HUES48 (cell line): ENCODE measurements at regions not wholly inside any gene's neighbourhood (a gene's known extent, or its start where the extent isn't known, plus 50 kb on each side); places are given as distances from the start of the nearest gene placed in this dataset.

Experiments used
- H3K27ac ChIP-seq: one replicate; pipeline ENCODE4 v1.7.0; 2013; ENCODE audit warnings: low read depth, low read length, inconsistent platforms
- H3K27me3 ChIP-seq: 2 replicates; pipeline ENCODE4 v1.6.1; 2013; ENCODE audit warnings: mild to moderate bottlenecking, low read length; ENCODE audit not compliant: control insufficient read depth, insufficient read depth
- H3K36me3 ChIP-seq: 2 replicates; pipeline ENCODE4 v1.6.1; 2013; ENCODE audit warnings: low read length; ENCODE audit not compliant: control insufficient read depth, insufficient read depth
- H3K4me1 ChIP-seq: 2 replicates; pipeline ENCODE4 v1.6.1; 2013; ENCODE audit warnings: mild to moderate bottlenecking, low read length; ENCODE audit not compliant: control insufficient read depth, insufficient read depth
- H3K4me3 ChIP-seq: 2 replicates; pipeline ENCODE4 v1.5.1; 2013; ENCODE audit warnings: mild to moderate bottlenecking, low read depth, low read length
- H3K9ac ChIP-seq: 2 replicates; pipeline ENCODE4 v1.6.1; 2013; ENCODE audit warnings: mild to moderate bottlenecking, low read depth, low read length, moderate library complexity
- H3K9me3 ChIP-seq: 2 replicates; pipeline ENCODE4 v1.6.1; 2013; ENCODE audit warnings: low read length; ENCODE audit not compliant: control insufficient read depth, insufficient read depth

DNA sequence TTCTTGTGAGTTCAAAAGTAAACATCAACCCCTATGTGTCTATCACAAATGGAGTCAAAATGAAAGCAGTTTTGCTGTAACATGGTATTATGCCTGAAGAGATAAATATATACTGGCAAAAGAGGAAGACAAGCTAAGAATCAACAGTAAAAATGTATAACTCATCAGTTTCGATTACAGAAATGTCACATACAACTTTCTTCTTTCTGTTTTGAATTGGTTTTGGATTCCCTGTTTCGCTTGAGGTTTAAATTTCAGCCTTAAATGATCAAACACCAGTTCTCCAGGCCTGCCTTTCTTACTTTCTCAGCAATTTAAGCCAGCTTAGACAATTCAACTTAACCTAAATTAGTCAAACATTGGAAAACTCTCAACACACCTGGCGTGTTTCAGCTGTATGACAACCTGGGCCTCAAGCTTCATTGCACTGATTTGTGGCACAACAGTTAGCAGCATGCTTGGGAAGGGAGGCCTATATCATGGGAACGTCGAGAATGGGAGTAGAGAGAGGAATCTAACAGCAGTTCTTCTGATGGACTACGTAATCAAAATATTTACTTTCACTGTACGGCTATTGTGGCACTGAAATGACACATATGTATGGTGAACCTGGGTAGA lies 51.9 kb upstream of the MARCKS start:
- Histone ChIP-seq H3K4me3 (no peak overlapping the region), H3K4me1 (0 out of 2 replicates have a peak, but pooled peaks cover 3% of the 10 kb centered on the region), H3K27me3 (no peaks in the 10 kb centered on the region), H3K9me3 (no peaks in the 10 kb centered on the region), H3K36me3 (no peaks in the 10 kb centered on the region), H3K9ac (no peak overlapping the region), H3K27ac (no peak overlapping the region)

DNA sequence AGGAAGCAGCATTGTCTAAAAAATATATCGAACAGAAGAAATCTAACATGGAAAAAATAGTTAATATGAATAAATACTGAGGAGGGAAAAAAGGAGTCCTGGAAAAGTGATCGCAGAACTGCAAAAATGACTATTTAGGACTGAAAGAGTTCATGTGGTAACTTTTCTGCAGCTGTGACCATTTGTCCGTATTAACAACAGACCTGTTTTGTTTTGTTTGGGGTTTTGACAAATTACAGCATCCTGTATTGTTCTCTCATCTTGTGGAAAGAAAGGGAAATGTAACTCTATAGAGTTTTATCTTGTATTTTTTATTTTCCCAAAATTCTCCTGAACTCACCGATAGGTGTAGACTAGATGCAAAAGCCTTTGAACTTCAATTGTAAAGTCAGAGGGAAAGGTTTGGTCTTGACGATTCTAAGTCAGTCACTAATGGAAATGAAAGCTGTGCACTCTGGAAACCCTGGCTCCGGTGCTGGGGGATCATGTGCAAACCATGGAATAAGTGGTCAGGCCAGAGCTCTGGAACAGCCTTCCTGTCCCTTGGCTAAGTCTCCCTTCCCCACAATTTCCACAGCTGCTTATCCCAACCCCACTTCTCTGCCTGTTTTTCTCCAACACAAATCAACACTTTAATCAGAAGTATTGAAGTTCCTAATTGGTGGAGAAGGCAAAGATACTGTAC lies 51.2 kb upstream of the MARCKS start:
- Histone ChIP-seq H3K9me3 (no peaks in the 10 kb centered on the region), H3K4me1 (0 out of 2 replicates have a peak, but pooled peaks cover 3% of the 10 kb centered on the region), H3K36me3 (no peaks in the 10 kb centered on the region), H3K27ac (no peak overlapping the region), H3K4me3 (no peak overlapping the region), H3K27me3 (no peaks in the 10 kb centered on the region), H3K9ac (no peak overlapping the region)
